ENCODE measurements at regions not wholly inside any gene's neighbourhood (a gene's known extent, or its start where the extent isn't known, plus 50 kb on each side); places are given as distances from the start of the nearest gene placed in this dataset.

GRCh38 chr18:38843291-38843690 is 1277.7 kb upstream of the CELF4 start:
- no peaks in the 10 kb centered on the region for H3K36me3 ChIP-seq (ENCODE audit: control insufficient read depth in 2 of 2, extremely low read depth in 1 of 2, insufficient read depth in 2 of 2, low read length in 2 of 2)
- no peak overlapping the region for H3K27ac ChIP-seq (ENCODE audit: insufficient read depth, low read depth, low read length)
- no peaks in the 10 kb centered on the region for H3K27me3 ChIP-seq (ENCODE audit: control insufficient read depth in 2 of 2, insufficient read depth in 2 of 2, low read length in 2 of 2)
- H3K4me2 ChIP-seq (ENCODE audit: insufficient read depth, low read length), result no peak overlapping the region
- H3K9ac ChIP-seq (replicated peaks; ENCODE audit: extremely low read depth, insufficient read depth, low read length), result no peak overlapping the region
- dilution Hi-C loops (cut with MboI; ENCODE audit: extremely low pct_ligation_motif_present, low sequenced_read_pairs) (no loop called here), intact Hi-C loops (cut with micrococcal nuclease) (no loop called here)
- ChIA-PET CTCF (no interaction called here), POLR2A (no interaction called here)
- no TSS peak for BruUV-seq (replicated peaks)
- H4K20me1 ChIP-seq (replicated peaks; ENCODE audit: control insufficient read depth, extremely low read depth, insufficient read depth, low read length), result no peaks in the 10 kb centered on the region
- no peak for FAIRE-seq
- no peaks in the 10 kb centered on the region for H3K79me2 ChIP-seq (ENCODE audit: control insufficient read depth, insufficient read depth, low read length)
- DNase-seq (ENCODE audit: low read depth, low spot score), result no peak
- H3K4me3 ChIP-seq (replicated peaks in 1 of 3; ENCODE audit: insufficient read depth in 1 of 3, low read depth in 1 of 3, low read length in 3 of 3), result no peak overlapping the region
- no peaks in the 10 kb centered on the region for H3K9me3 ChIP-seq (replicated peaks; ENCODE audit: control insufficient read depth, insufficient read depth, low read length)
- no peaks in the 10 kb centered on the region for H3K4me1 ChIP-seq (ENCODE audit: control insufficient read depth, extremely low read depth, insufficient read depth, low read length)
- H2AFZ ChIP-seq (ENCODE audit: low read depth, low read length), result no peak overlapping the region
- H3K9me1 ChIP-seq (replicated peaks; ENCODE audit: control insufficient read depth, extremely low read depth, insufficient read depth, low read length), result no peaks in the 10 kb centered on the region
- no peak for TF ChIP-seq EZH2 (IDR thresholded peaks at IDR 0.05; ENCODE audit: borderline replicate concordance, low read depth, low read length, severe bottlenecking)
- TF ChIP-seq JUN (IDR thresholded peaks at IDR 0.05; ENCODE audit: borderline replicate concordance, insufficient read depth, insufficient read length, low read depth), result no peak
- TF ChIP-seq FOS (IDR thresholded peaks at IDR 0.05; ENCODE audit: borderline replicate concordance, insufficient read depth, low read length), result no peak
- TF ChIP-seq GATA2 (IDR thresholded peaks at IDR 0.05; ENCODE audit: insufficient read depth, insufficient read length, low read depth, low read length), result no peak
- no peak for TF ChIP-seq POLR2AphosphoS5 (IDR thresholded peaks at IDR 0.05; ENCODE audit: insufficient read depth, low read depth, low read length)
- no peak for TF ChIP-seq MYC (IDR thresholded peaks at IDR 0.05; ENCODE audit: low read depth, low read length)
- no peak for TF ChIP-seq CTCF (IDR thresholded peaks at IDR 0.05; ENCODE audit: extremely low read depth in 1 of 2, insufficient read depth in 1 of 2, low read depth in 1 of 2, low read length in 2 of 2)
- TF ChIP-seq MAX (IDR thresholded peaks at IDR 0.05; ENCODE audit: insufficient read depth, insufficient read length), result no peak
- no peak for TF ChIP-seq POLR2A (IDR thresholded peaks at IDR 0.05; ENCODE audit: low read depth, low read length)

Data from endothelial cell of umbilical vein (primary cell).